Astrocyte (in vitro differentiated cells and primary cell): ENCODE measurements at regions not wholly inside any gene's neighbourhood (a gene's known extent, or its start where the extent isn't known, plus 50 kb on each side); places are given as distances from the start of the nearest gene placed in this dataset.

Experiments
- DNase-seq: peaks from one replicate; pipeline ENCODE4 v3.0.0-alpha.2; 2010; ENCODE audit warnings: low read depth
- FAIRE-seq: peaks from 2 replicates; lab custom pipeline; 2011; peaks lifted over from hg19 to GRCh38; lab: Jason Lieb, UNC
- H2AFZ ChIP-seq: 2 replicates; pipeline ENCODE4 v1.6.0; 2012; ENCODE audit warnings: low read depth, low read length, inconsistent platforms
- H3K27ac ChIP-seq: 2 replicates; pipeline ENCODE4 v1.5.1; 2011; ENCODE audit warnings: low read depth, low read length, inconsistent platforms
- H3K27me3 ChIP-seq: 2 replicates; pipeline ENCODE4 v1.6.0; 2011; ENCODE audit warnings: low read length, inconsistent platforms; ENCODE audit not compliant: insufficient read depth
- H3K36me3 ChIP-seq: 2 replicates; pipeline ENCODE4 v1.5.1; 2011; ENCODE audit warnings: low read length, inconsistent platforms; ENCODE audit not compliant: insufficient read depth
- H3K4me1 ChIP-seq: 2 replicates; pipeline ENCODE4 v1.5.1; 2011; ENCODE audit warnings: low read length, inconsistent platforms; ENCODE audit not compliant: insufficient read depth
- H3K4me2 ChIP-seq: 2 replicates; pipeline ENCODE4 v1.6.0; 2012; ENCODE audit warnings: low read length, inconsistent platforms
- H3K4me3 ChIP-seq: 2 replicates; pipeline ENCODE4 v1.5.1; 2011; ENCODE audit warnings: low read depth, mild to moderate bottlenecking, low read length, inconsistent platforms; ENCODE audit not compliant: insufficient read depth
- H3K79me2 ChIP-seq: 2 replicates; pipeline ENCODE4 v1.6.0; 2012; ENCODE audit warnings: mild to moderate bottlenecking, low read length, inconsistent platforms; ENCODE audit not compliant: insufficient read depth
- H3K9ac ChIP-seq: 2 replicates; pipeline ENCODE4 v1.6.0; 2012; ENCODE audit warnings: mild to moderate bottlenecking, low read length, inconsistent platforms
- H3K9me3 ChIP-seq: 2 replicates; pipeline ENCODE4 v1.5.1; 2012; ENCODE audit warnings: low read depth, mild to moderate bottlenecking, low read length, inconsistent platforms; ENCODE audit not compliant: insufficient read depth
- H4K20me1 ChIP-seq: 2 replicates; pipeline ENCODE4 v1.6.0; 2012; ENCODE audit warnings: low read length, inconsistent platforms; ENCODE audit not compliant: insufficient read depth
- H3K27ac Mint-ChIP-seq: one replicate; pipeline ENCODE4 v1.8.0; 2021; ENCODE audit warnings: mild to moderate bottlenecking, mixed read lengths; ENCODE audit not compliant: unreplicated experiment
- H3K27me3 Mint-ChIP-seq: one replicate; pipeline ENCODE4 v1.8.0; 2021; ENCODE audit warnings: low read depth, mixed read lengths; ENCODE audit not compliant: unreplicated experiment
- H3K36me3 Mint-ChIP-seq: one replicate; pipeline ENCODE4 v1.8.0; 2021; ENCODE audit warnings: low read depth, mixed read lengths; ENCODE audit not compliant: unreplicated experiment
- H3K4me1 Mint-ChIP-seq: one replicate; pipeline ENCODE4 v1.8.0; 2021; ENCODE audit warnings: low read depth, mixed read lengths; ENCODE audit not compliant: unreplicated experiment
- H3K4me3 Mint-ChIP-seq: one replicate; pipeline ENCODE4 v1.8.0; 2021; ENCODE audit warnings: mild to moderate bottlenecking, moderate library complexity, mixed read lengths; ENCODE audit not compliant: unreplicated experiment
- H3K9me3 Mint-ChIP-seq: one replicate; pipeline ENCODE4 v1.8.0; 2021; ENCODE audit warnings: mild to moderate bottlenecking, mixed read lengths; ENCODE audit not compliant: unreplicated experiment
- EZH2 ChIP-seq: IDR thresholded peaks from 2 replicates; pipeline ENCODE4 v1.6.1; 2012; ENCODE audit warnings: mild to moderate bottlenecking, low read length, inconsistent platforms; ENCODE audit not compliant: insufficient read depth
- TF ChIP-seq, protein P1 (sequence below): IDR thresholded peaks from 2 replicates; pipeline ENCODE4 v1.5.1; 2011; ENCODE audit warnings: low read depth, mild to moderate bottlenecking, inconsistent platforms, low read length, moderate library complexity; ENCODE audit not compliant: insufficient read depth

DNA sequence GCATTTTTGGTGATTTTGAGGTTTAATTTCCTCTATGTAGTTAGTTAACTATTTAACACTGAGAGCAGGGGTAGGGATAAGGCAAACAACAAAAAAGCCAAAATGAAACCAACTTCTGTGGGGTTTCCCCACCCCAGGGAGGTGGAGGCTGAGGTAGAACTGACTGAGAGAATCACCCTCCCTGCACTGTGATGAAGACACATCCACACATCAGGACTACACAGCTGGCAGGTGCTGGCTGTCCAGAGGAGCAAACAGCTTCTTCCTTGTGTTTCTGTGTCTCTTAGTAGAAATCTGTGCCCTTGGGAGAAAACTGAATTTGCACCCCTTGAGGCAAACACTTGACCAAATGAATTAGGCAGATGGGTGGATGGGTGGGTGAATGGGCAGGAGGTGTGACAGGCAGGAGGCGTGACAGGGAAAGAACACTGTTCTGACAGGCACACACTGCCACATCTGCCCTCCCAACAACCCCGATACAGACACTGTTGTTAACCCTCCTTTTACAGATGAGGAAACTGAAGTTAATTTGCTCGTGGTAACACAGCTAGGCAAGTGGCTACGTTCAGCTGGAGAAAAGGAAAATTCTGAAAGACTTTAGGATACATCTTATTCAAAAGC is 62.9 kb upstream of the AMZ2 start:
- no peak overlapping the region for H2AFZ ChIP-seq
- H3K27ac ChIP-seq, result no peak overlapping the region
- peaks cover 5% of the 10 kb centered on the region for H3K27me3 ChIP-seq
- Mint-ChIP-seq H3K27me3 (peaks cover 8% of the 10 kb centered on the region), H3K36me3 (no peaks in the 10 kb centered on the region), H3K27ac (no peak overlapping the region), H3K9me3 (no peaks in the 10 kb centered on the region), H3K4me1 (peaks cover 4% of the 10 kb centered on the region), H3K4me3 (no peak overlapping the region)
- no peaks in the 10 kb centered on the region for H4K20me1 ChIP-seq
- no peaks in the 10 kb centered on the region for H3K36me3 ChIP-seq
- FAIRE-seq, result no peak
- no peak for TF ChIP-seq EZH2
- TF ChIP-seq, protein P1, sequence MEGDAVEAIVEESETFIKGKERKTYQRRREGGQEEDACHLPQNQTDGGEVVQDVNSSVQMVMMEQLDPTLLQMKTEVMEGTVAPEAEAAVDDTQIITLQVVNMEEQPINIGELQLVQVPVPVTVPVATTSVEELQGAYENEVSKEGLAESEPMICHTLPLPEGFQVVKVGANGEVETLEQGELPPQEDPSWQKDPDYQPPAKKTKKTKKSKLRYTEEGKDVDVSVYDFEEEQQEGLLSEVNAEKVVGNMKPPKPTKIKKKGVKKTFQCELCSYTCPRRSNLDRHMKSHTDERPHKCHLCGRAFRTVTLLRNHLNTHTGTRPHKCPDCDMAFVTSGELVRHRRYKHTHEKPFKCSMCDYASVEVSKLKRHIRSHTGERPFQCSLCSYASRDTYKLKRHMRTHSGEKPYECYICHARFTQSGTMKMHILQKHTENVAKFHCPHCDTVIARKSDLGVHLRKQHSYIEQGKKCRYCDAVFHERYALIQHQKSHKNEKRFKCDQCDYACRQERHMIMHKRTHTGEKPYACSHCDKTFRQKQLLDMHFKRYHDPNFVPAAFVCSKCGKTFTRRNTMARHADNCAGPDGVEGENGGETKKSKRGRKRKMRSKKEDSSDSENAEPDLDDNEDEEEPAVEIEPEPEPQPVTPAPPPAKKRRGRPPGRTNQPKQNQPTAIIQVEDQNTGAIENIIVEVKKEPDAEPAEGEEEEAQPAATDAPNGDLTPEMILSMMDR, result no peak
- H3K79me2 ChIP-seq, result no peaks in the 10 kb centered on the region
- no peak overlapping the region for H3K4me3 ChIP-seq
- no peaks in the 10 kb centered on the region for H3K9me3 ChIP-seq
- no peak overlapping the region for H3K9ac ChIP-seq
- H3K4me1 ChIP-seq, result peaks cover 7% of the 10 kb centered on the region
- no peak overlapping the region for H3K4me2 ChIP-seq
- no peak for DNase-seq

DNA sequence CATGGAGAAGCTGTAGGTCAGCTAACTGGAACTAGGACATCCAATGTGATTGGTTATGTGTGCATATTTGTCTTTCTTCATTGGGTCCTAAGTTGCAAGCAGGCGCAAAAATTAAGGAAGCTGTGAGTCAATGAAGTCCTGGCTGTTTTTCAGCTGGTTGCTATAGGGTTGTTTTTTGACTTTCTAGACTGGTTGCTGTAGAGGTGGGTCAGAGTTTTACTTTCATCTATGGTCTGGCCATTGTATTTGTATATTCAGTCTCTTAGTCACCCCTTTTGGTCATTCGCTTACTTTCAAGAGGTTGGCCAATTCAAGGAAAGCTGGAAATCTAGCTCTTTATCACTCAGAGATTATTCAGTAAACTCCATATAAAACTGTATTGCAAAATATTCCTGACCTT is 62.0 kb upstream of the AMZ2 start:
- no peaks in the 10 kb centered on the region for H3K9me3 Mint-ChIP-seq
- DNase-seq, result no peak
- TF ChIP-seq EZH2, result no peak
- TF ChIP-seq, protein P1, result no peak
- peaks cover 7% of the 10 kb centered on the region for H3K4me1 ChIP-seq
- H3K27ac ChIP-seq, result no peak overlapping the region
- H3K4me2 ChIP-seq, result no peak overlapping the region
- H3K27me3 ChIP-seq, result peaks cover 10% of the 10 kb centered on the region
- no peak overlapping the region for H3K4me3 ChIP-seq
- peaks cover 12% of the 10 kb centered on the region for H3K27me3 Mint-ChIP-seq
- no peak for FAIRE-seq
- no peaks in the 10 kb centered on the region for H3K79me2 ChIP-seq
- no peak overlapping the region for H2AFZ ChIP-seq
- H3K36me3 Mint-ChIP-seq, result no peaks in the 10 kb centered on the region
- H3K4me1 Mint-ChIP-seq, result peaks cover 2% of the 10 kb centered on the region
- no peak overlapping the region for H3K9ac ChIP-seq
- no peaks in the 10 kb centered on the region for H3K9me3 ChIP-seq
- no peak overlapping the region for H3K27ac Mint-ChIP-seq
- H3K4me3 Mint-ChIP-seq, result no peak overlapping the region
- no peaks in the 10 kb centered on the region for H3K36me3 ChIP-seq
- H4K20me1 ChIP-seq, result no peaks in the 10 kb centered on the region

DNA sequence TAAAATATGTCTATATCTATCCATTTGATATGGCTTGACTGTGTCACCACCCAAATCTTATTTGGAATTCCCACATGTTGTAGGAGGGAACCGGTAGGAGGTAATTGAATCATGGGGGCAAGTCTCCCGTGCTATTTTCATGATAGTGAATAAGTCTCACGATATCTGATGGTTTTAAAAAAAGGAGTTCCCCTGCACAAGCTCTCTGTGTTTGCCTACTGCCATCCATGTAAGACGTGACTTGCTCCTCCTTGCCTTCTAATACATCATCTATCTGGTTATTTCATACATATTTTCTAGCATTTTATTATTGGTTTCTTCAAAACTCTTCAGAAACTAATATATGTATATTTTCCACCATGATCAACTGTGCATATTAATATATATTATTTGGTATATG is 57.3 kb upstream of the AMZ2 start:
- Mint-ChIP-seq H3K27me3 (peaks cover 39% of the 10 kb centered on the region), H3K27ac (no peak overlapping the region), H3K4me3 (no peak overlapping the region), H3K4me1 (no peaks in the 10 kb centered on the region), H3K9me3 (no peaks in the 10 kb centered on the region), H3K36me3 (no peaks in the 10 kb centered on the region)
- Histone ChIP-seq H3K4me1 (no peaks in the 10 kb centered on the region), H3K9me3 (no peaks in the 10 kb centered on the region), H3K79me2 (no peaks in the 10 kb centered on the region), H3K27me3 (peaks cover 32% of the 10 kb centered on the region), H3K4me3 (no peak overlapping the region), H3K36me3 (no peaks in the 10 kb centered on the region), H3K9ac (no peak overlapping the region), H4K20me1 (no peaks in the 10 kb centered on the region), H2AFZ (no peak overlapping the region), H3K4me2 (no peak overlapping the region), H3K27ac (no peak overlapping the region)
- DNase-seq, result no peak
- TF ChIP-seq EZH2, result no peak
- TF ChIP-seq, protein P1, result no peak
- no peak for FAIRE-seq
